Colonic mucosa (tissue), 4 donors: ENCODE measurements at regions not wholly inside any gene's neighbourhood (a gene's known extent, or its start where the extent isn't known, plus 50 kb on each side); places are given as distances from the start of the nearest gene placed in this dataset.
"Not testable (repeated sequence)": the region's sequence is repeated elsewhere in the genome, so short reads cannot be mapped to it uniquely, and the experiment has no call there.

Experiments used
- DNase-seq: peaks from one replicate; pipeline ENCODE4 v3.0.0-alpha.2; 2020
- H3K27ac ChIP-seq: fragments of 200-600 bp; one replicate; pipeline ENCODE4 v1.8.0; 2021
- H3K27me3 ChIP-seq: fragments of 200-600 bp; one replicate; pipeline ENCODE4 v1.8.0; 2021
- H3K36me3 ChIP-seq: fragments of 200-600 bp; one replicate; pipeline ENCODE4 v1.8.0; 2021
- H3K4me1 ChIP-seq: fragments of 200-600 bp; one replicate; pipeline ENCODE4 v1.8.0; 2021; ENCODE audit warnings: mild to moderate bottlenecking
- H3K4me3 ChIP-seq: fragments of 200-600 bp; one replicate; pipeline ENCODE4 v1.8.0; 2021
- H3K9ac ChIP-seq, 2 donors: one replicate each; pipeline ENCODE4 v1.7.0; 2013; ENCODE audit warnings: control low read depth in 2 of 2, low read depth in 2 of 2, low read length in 2 of 2
- H3K9me3 ChIP-seq: fragments of 200-600 bp; one replicate; pipeline ENCODE4 v1.8.0; 2021
- intact Hi-C: fragments of 100-400 bp; cut with DNase I; formaldehyde crosslinking; loops from one replicate; pipeline ENCODE4 v1.14.1; 2022
- TF ChIP-seq, protein P1 (sequence below): fragments of 200-600 bp; IDR thresholded peaks from one replicate; pipeline ENCODE4 v1.8.0; 2022; ENCODE audit warnings: antibody characterized with exemption, mild to moderate bottlenecking
- donor health status: healthy.
- donor health status: DM: no; HTN: no; CAD: no.
- donor health status: DM: no; HTN: no; CAD: no.

DNA sequence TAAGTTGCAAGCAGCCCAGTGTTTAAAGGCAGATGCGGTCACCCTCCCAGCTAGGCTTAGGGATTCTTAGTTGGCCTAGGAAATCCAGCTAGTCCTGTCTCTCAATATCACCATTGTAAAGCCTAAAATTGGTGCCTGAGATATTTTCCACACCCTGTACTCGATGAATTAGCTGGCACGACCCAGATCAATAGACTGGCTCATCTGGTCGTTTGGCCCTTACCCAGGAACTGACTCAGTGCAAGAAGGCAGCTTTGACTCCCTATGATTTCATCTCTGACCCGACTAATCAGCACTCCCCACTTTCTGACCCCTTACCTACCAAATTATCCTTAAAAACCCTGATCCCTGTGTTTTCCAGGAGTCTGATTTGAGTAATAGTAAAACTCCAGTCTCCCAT lies 384.9 kb upstream of the SLC7A11 start:
- no peak for DNase-seq
- no peak overlapping the region for H3K27ac ChIP-seq
- no peaks in the 10 kb centered on the region for H3K27me3 ChIP-seq
- H3K36me3 ChIP-seq: no peaks in the 10 kb centered on the region
- H3K4me1 ChIP-seq: no peaks in the 10 kb centered on the region
- no peaks in the 10 kb centered on the region for H3K9me3 ChIP-seq
- intact Hi-C loops: no loop called here
- TF ChIP-seq, protein P1, sequence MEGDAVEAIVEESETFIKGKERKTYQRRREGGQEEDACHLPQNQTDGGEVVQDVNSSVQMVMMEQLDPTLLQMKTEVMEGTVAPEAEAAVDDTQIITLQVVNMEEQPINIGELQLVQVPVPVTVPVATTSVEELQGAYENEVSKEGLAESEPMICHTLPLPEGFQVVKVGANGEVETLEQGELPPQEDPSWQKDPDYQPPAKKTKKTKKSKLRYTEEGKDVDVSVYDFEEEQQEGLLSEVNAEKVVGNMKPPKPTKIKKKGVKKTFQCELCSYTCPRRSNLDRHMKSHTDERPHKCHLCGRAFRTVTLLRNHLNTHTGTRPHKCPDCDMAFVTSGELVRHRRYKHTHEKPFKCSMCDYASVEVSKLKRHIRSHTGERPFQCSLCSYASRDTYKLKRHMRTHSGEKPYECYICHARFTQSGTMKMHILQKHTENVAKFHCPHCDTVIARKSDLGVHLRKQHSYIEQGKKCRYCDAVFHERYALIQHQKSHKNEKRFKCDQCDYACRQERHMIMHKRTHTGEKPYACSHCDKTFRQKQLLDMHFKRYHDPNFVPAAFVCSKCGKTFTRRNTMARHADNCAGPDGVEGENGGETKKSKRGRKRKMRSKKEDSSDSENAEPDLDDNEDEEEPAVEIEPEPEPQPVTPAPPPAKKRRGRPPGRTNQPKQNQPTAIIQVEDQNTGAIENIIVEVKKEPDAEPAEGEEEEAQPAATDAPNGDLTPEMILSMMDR: no peak
- no peak overlapping the region for H3K9ac ChIP-seq
- H3K4me3 ChIP-seq: no peak overlapping the region

DNA sequence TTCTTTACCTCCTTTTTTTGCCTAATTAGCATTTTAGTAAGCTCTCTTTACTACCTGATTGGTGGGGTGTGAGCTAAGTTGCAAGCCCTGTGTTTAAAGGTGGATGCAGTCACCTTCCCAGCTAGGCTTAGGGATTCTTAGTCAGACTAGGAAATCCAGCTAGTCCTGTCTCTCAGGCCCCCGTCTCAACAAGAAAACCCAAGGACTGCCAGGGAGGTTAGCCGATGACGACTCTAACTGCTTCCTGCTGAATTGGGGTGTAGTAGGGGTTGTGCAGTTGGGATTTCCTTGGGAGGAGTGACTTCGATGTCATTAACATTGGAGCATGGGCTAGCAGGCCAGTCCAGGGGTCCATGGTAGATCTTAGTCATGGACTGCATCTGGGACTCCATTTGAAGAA lies 380.2 kb upstream of the SLC7A11 start:
- H3K4me3 ChIP-seq, DNase-seq, H3K27ac ChIP-seq, H3K9me3 ChIP-seq, H3K4me1 ChIP-seq, H3K9ac ChIP-seq, intact Hi-C loops, H3K36me3 ChIP-seq, H3K27me3 ChIP-seq: not testable (repeated sequence)

DNA sequence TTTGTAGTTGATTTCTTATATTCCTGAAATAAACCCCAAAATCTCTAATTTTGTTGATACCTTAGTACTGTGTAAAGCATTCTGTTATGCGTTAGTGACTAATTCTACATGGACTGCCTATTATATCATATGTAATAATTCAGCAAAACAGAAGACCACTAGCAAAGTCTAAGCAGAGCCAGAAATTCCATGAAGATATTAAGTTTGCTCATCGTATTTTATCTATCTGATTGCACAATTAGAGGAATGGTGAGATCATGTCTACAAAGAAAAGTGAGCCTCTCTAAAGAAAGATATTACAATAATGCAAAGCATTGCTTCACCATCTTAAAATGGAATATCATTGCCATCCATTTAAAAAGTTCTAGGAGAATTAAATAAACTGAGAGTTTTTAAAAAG lies 374.6 kb upstream of the SLC7A11 start:
- DNase-seq: no peak
- H3K4me3 ChIP-seq: no peak overlapping the region
- no peaks in the 10 kb centered on the region for H3K4me1 ChIP-seq
- no peaks in the 10 kb centered on the region for H3K27me3 ChIP-seq
- H3K36me3 ChIP-seq: no peaks in the 10 kb centered on the region
- H3K9me3 ChIP-seq: no peaks in the 10 kb centered on the region
- TF ChIP-seq, protein P1: no peak
- no peak overlapping the region for H3K9ac ChIP-seq
- intact Hi-C loops: no loop called here
- no peak overlapping the region for H3K27ac ChIP-seq

DNA sequence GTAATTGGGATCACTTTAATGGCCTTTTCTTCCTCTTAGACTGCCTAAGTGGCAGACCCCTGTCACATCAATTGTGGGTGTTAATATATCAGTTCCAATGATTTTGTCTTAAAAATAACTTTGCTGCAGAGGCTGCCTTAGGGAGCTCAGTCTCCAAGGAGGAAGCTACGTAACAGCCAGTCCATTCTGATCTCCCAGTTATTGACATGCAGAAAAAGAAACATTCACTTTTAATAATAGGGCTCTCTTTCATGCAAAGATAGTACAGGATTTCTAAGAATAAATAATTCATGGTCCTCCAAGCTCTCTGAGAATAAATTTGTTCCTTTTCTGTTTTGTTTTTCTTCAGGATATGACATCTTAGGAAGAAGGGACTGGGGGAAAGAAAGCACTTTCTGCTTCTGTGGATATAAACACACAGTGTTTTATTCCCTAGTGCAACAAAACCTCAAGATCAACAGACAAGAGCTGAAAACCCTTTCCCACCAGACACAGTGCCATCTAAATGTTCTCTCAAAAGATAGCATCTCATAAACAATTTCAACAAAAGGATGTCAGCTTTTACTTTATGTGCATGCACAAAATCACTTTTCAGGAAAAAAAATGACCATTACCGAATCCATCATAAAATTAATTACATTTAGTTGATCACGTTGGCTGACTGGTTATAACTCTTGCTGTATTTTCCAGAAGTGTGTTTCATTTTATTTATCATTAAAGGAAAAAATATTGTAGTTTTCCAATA lies 372.4 kb upstream of the SLC7A11 start:
- intact Hi-C loops: no loop called here
- no peaks in the 10 kb centered on the region for H3K27me3 ChIP-seq
- DNase-seq: no peak

DNA sequence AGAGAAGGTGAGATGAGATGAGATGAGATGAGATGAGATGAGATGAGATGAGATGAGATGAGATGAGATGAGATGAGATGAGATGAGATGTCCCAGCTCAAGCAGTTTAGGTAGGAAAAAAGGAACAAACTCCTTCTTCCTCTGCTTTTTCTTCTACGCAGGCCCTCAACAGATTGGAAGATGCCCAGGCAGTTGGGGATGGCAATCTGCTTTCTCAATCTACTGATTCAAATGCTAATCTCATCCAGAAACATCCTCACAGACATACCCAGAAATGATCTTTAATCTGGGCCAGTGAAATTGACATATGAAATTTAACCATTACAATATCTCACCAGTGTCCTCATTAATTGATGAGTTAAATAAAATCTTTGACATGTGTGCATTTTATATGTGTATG lies 370.3 kb upstream of the SLC7A11 start:
- no peak overlapping the region for H3K27ac ChIP-seq
- no peak overlapping the region for H3K4me3 ChIP-seq
- TF ChIP-seq, protein P1: no peak
- no peaks in the 10 kb centered on the region for H3K9me3 ChIP-seq
- H3K36me3 ChIP-seq: no peaks in the 10 kb centered on the region
- H3K4me1 ChIP-seq: no peaks in the 10 kb centered on the region
- DNase-seq: no peak
- no peaks in the 10 kb centered on the region for H3K27me3 ChIP-seq
- intact Hi-C loops: no loop called here
- H3K9ac ChIP-seq: no peak overlapping the region

More for the DNA sequence above, 372.4 kb upstream of the SLC7A11 start:
- H3K4me1 ChIP-seq: no peaks in the 10 kb centered on the region
- H3K27ac ChIP-seq: no peak overlapping the region
- H3K9me3 ChIP-seq: no peaks in the 10 kb centered on the region
- TF ChIP-seq, protein P1: no peak
- H3K9ac ChIP-seq: no peak overlapping the region
- no peaks in the 10 kb centered on the region for H3K36me3 ChIP-seq
- no peak overlapping the region for H3K4me3 ChIP-seq

DNA sequence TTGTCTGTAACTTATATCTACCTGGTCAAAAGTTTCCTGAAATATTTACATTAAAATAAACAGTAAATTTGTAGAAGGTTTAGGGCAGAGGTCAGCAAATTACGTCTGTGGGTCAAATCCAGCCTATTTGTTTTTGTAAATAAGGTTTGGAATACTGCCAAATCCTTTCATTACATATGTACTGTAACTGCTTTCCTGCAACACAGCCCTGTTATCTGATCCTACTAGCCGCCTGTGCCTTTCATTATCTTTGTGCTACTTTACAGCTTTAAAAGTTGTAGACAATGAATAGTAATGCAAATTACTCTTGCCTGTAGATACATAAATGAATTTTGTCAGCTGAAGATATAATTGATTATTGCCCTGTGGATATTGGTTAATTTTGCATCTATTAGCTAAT lies 369.6 kb upstream of the SLC7A11 start:
- Histone ChIP-seq H3K9ac (no peak overlapping the region), H3K27me3 (no peaks in the 10 kb centered on the region), H3K36me3 (no peaks in the 10 kb centered on the region), H3K4me3 (no peak overlapping the region), H3K4me1 (no peaks in the 10 kb centered on the region), H3K27ac (no peak overlapping the region), H3K9me3 (no peaks in the 10 kb centered on the region)
- TF ChIP-seq, protein P1: no peak
- DNase-seq: no peak
- intact Hi-C loops: no loop called here
